Heart left ventricle (tissue), 16 donors: ENCODE measurements at regions not wholly inside any gene's neighbourhood (a gene's known extent, or its start where the extent isn't known, plus 50 kb on each side); places are given as distances from the start of the nearest gene placed in this dataset.

Source experiments
- ATAC-seq, 4 donors: fragments of 200-7000 bp; cut with Tn5 transposase; one replicate each; pipeline ENCODE4 v1.9.1; 2020 to 2022; ENCODE audit warnings: moderate library complexity in 4 of 4, mild to moderate bottlenecking in 3 of 4, moderate number of reproducible peaks in 1 of 4
- DNase-seq, 5 donors: peaks; one replicate each; pipeline ENCODE4 v3.0.0-alpha.2; 2020
- H3K27ac ChIP-seq, 12 donors: fragments of 200-600 bp; sonication (generic) in 4 of 12; one replicate each; pipeline versions ENCODE4 v1.5.0 to v1.8.0; 2016 to 2022; ENCODE audit warnings: mild to moderate bottlenecking in 2 of 12
- H3K27me3 ChIP-seq, 9 donors: fragments of 200-600 bp; sonication (generic) in 2 of 9; one replicate each; pipeline versions ENCODE4 v1.5.1 to v1.8.0; 2016 to 2022; ENCODE audit warnings: mild to moderate bottlenecking in 3 of 9
- H3K36me3 ChIP-seq, 9 donors: fragments of 200-600 bp; sonication (generic) in 2 of 9; one replicate each; pipeline versions ENCODE4 v1.5.0 to v1.8.0; 2018 to 2022; ENCODE audit warnings: mild to moderate bottlenecking in 2 of 9
- H3K4me1 ChIP-seq, 12 donors: fragments of 200-600 bp; sonication (generic) in 4 of 12; one replicate each; pipeline versions ENCODE4 v1.5.0 to v1.8.0; 2016 to 2022; ENCODE audit warnings: mild to moderate bottlenecking in 3 of 12
- H3K4me3 ChIP-seq, 12 donors: fragments of 200-600 bp; sonication (generic) in 4 of 12; one replicate each; pipeline versions ENCODE4 v1.5.0 to v1.8.0; 2017 to 2022; ENCODE audit warnings: mild to moderate bottlenecking in 9 of 12, moderate library complexity in 4 of 12
- H3K9me3 ChIP-seq, 12 donors: fragments of 200-600 bp; sonication (generic) in 4 of 12; one replicate each; pipeline versions ENCODE4 v1.5.0 to v1.8.0; 2016 to 2022; ENCODE audit warnings: mild to moderate bottlenecking in 1 of 12
- POLR2A ChIP-seq, 2 donors: fragments of 450-650 bp; IDR thresholded peaks; one replicate each; pipeline ENCODE4 v1.6.1; 2017; ENCODE audit warnings: antibody characterized with exemption in 2 of 2, mild to moderate bottlenecking in 2 of 2, moderate library complexity in 2 of 2
- WGBS, 4 donors: extraction: QIAGEN DNeasy Blood & Tissue Kit in 2 of 4; methylation state at CpG; one replicate each; pipeline versions ENCODE4 v1.1.5 to v1.1.7; 2013 to 2018; 5-methylcytosine and 5-hydroxymethylcytosine counted together
- intact Hi-C, 10 donors: fragments of 100-400 bp; cut with DNase I; formaldehyde crosslinking; loops; one replicate each; pipeline versions ENCODE4 v1.11.1 to v1.14.2; 2022
- TF ChIP-seq, protein P1 (sequence below), 12 donors: fragments of 200-600 bp; sonication (generic) in 4 of 12; IDR thresholded peaks; one replicate each; pipeline versions ENCODE4 v1.5.0 to v1.8.0; 2018 to 2022; ENCODE audit warnings: antibody characterized with exemption in 12 of 12, mild to moderate bottlenecking in 5 of 12
- donor health status: ischemic (EF 13 %, LVEDD 7.1; RV severe dilation, severe dysfunction).
- donor health status: healthy with polysubstance abuse.
- donor health status: DM: no; HTN: yes; CAD: no.
- donor health status: DM: no; HTN: no; CAD: no.
- donor health status: ischemic (EF 25% LVEDD 6.9; RV normal size, moderate dysfunction).
- donor health status: ischemic (EF 25% LVEDD 5.7; RV mildly dilated, moderate dysfunction).
- donor health status: healthy.
- donor health status: DM: yes; HTN: yes; CAD: no.
- donor health status: ischemic (EF 35%, LVEDD 5.7; RV mildly dilated, moderate dysfunction).
- donor health status: nonischemic (EF 11% LVEDD 7.7; RV severe dilation, severe dysfunction).
- donor health status: DM: yes; HTN: yes; CAD: no.
- donor health status: PGD.
- donor health status: ischemic (EF 29% LVEDD 5.4; RV normal size, mild dysfunction).
- donor health status: nonischemic (EF 23%, LVEDD 6.1; RV moderate dilation, normal function).

DNA sequence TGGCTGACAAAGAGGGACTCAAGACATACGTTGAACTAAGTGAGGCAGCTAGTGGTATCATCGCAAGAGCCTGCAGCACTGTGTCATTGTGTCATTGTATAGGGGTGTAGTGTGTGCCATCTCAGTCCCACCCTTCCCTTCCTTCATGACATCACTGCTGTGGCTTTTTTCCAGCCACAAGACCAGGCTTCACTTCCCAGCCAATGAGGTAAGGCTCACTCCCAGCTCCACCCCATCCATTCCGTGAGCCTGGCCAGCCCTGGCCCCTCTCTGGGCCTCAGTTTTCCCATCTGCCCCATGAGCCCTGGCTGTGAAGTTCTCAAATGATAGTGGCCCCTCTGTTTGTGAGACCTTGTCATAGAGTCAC lies 134.3 kb upstream of the ZMIZ1 start:
- H3K4me3 ChIP-seq, result no peak overlapping the region
- no peaks in the 10 kb centered on the region for H3K9me3 ChIP-seq
- H3K4me1 ChIP-seq, result peaks cover 0 to 39% (median 10%) of the 10 kb centered on the region in 12 donors
- no peaks in the 10 kb centered on the region for H3K36me3 ChIP-seq
- TF ChIP-seq, protein P1, sequence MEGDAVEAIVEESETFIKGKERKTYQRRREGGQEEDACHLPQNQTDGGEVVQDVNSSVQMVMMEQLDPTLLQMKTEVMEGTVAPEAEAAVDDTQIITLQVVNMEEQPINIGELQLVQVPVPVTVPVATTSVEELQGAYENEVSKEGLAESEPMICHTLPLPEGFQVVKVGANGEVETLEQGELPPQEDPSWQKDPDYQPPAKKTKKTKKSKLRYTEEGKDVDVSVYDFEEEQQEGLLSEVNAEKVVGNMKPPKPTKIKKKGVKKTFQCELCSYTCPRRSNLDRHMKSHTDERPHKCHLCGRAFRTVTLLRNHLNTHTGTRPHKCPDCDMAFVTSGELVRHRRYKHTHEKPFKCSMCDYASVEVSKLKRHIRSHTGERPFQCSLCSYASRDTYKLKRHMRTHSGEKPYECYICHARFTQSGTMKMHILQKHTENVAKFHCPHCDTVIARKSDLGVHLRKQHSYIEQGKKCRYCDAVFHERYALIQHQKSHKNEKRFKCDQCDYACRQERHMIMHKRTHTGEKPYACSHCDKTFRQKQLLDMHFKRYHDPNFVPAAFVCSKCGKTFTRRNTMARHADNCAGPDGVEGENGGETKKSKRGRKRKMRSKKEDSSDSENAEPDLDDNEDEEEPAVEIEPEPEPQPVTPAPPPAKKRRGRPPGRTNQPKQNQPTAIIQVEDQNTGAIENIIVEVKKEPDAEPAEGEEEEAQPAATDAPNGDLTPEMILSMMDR (IDR thresholded peaks at IDR 0.05), result no peak
- no peak for TF ChIP-seq POLR2A (IDR thresholded peaks at IDR 0.05)
- H3K27me3 ChIP-seq, result no peaks in the 10 kb centered on the region
- intact Hi-C loops, result loop anchor here in 1 of 10 donors (5.0 kb wide), 1 partner anchor 38 kb away; no protein-coding TSS in a partner anchor
- ATAC-seq (peak in 3 of 4 donors; percentile 20 to 37 (median 27)), DNase-seq (no peak)
- WGBS, 4 donors, result 45 to 61% (median 58%) methylated on average over 3 of the region's 3 CpGs
- H3K27ac ChIP-seq, result no peak overlapping the region

DNA sequence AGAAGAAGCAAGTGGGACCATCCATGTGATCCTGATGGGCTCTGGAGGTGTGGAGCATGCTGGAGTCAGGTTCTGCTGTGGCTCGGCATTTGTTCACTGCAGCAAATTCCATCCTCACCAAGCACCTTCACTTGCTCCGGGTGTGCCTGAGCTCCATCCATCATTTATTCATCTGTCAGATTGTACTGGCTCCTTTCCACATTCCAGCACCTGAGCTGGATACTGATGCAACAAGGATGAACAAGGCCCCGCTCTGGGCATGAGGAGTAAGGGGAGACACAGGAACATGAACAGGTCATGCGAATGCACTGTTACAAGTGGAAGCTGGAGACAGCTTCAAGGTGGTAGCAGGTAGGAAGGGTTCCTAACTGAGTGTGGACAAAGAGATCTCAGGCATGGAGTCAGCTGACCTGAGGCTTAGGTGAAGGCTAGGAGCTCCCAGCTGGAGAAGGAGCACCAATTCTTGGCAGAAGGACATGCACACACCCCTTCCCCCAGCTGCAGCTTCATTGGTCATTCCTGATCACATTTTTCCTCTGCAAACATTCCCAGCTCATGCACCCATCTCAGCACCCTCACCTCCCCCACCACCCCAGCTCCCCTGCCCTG lies 133.7 kb upstream of the ZMIZ1 start:
- TF ChIP-seq POLR2A (IDR thresholded peaks at IDR 0.05), result no peak
- TF ChIP-seq, protein P1 (IDR thresholded peaks at IDR 0.05), result no peak
- Histone ChIP-seq H3K9me3 (no peaks in the 10 kb centered on the region), H3K27me3 (no peaks in the 10 kb centered on the region), H3K27ac (no peak overlapping the region), H3K4me3 (no peak overlapping the region), H3K4me1 (peaks cover 0 to 39% (median 10%) of the 10 kb centered on the region in 12 donors), H3K36me3 (no peaks in the 10 kb centered on the region)
- WGBS, 4 donors, result 92 to 98% (median 95%) methylated on average over 4 of the region's 4 CpGs
- no peak for ATAC-seq
- DNase-seq, result no peak
- intact Hi-C loops, result loop anchor here in 1 of 10 donors (5.0 kb wide), 1 partner anchor 37 kb away; no protein-coding TSS in a partner anchor

DNA sequence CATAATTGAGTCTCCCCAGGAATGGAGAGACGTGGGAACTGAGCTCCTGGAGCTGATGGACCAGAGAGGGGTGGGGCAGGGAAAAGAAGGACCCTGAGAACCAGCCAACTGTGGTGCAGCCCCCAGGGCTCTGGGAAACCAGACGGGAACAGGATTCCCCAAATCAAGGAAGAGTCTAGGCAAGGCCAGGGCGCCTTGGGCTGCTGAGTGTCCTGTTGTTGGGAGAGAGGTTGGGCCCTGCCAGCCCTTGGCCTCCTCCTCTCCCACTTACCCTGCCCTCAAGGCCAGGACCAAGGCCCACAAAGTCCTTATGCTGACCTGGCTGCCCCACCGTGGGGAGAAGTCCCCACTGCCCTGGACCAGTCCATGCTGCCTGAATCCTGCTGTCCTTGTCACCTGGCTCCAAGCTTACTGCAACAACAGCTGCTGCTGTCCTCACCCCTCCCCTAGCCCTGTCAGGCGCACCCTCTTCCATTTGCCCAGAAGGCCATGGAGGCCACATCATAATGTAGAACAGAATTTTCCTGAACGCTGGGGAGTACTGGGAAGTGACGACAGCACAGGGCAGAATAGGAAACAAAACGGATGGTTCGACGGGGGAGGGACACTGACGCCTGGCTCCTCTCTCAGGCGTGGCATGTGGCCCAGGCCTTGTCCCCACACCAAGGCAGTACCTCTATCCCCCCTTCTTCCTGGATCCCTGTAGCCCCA lies 132.9 kb upstream of the ZMIZ1 start:
- ATAC-seq, result peak in 1 of 4 donors; percentile 32
- TF ChIP-seq POLR2A (IDR thresholded peaks at IDR 0.05), result no peak
- TF ChIP-seq, protein P1 (IDR thresholded peaks at IDR 0.05), result no peak
- 79 to 87% (median 87%) methylated on average over 12 of the region's 12 CpGs for WGBS, 4 donors
- H3K4me1 ChIP-seq, result peaks cover 0 to 37% (median 10%) of the 10 kb centered on the region in 12 donors
- no peak for DNase-seq
- H3K27me3 ChIP-seq, result no peaks in the 10 kb centered on the region
- intact Hi-C loops, result no loop called here
- H3K4me3 ChIP-seq, result no peak overlapping the region
- no peak overlapping the region for H3K27ac ChIP-seq
- no peaks in the 10 kb centered on the region for H3K36me3 ChIP-seq
- no peaks in the 10 kb centered on the region for H3K9me3 ChIP-seq
